K562 (cell line): ENCODE measurements at regions not wholly inside any gene's neighbourhood (a gene's known extent, or its start where the extent isn't known, plus 50 kb on each side); places are given as distances from the start of the nearest gene placed in this dataset.

ENCODE experiments used
- ATAC-seq: fragments of 200-7000 bp; cut with Tn5 transposase; 3 replicates; pipeline ENCODE4 v1.9.1; 2020; ENCODE audit warnings: moderate library complexity
- BruUV-seq: library from RNA; stranded (reverse); fragments of 400-500 nt; replicated peaks from 2 replicates; lab custom pipeline; 2021; lab: Mats Ljungman, UMichigan
- CTCF ChIA-PET: fragments of 300-600 bp; formaldehyde crosslinking; extraction: SDS; loops from one replicate; lab custom pipeline; 2021; ENCODE audit warnings: low intra/inter-chr PET ratio; lab: Yijun Ruan, JAX
- POLR2A ChIA-PET: fragments of 300-600, 350-650 bp; sonication (Branson Sonifier 250); formaldehyde crosslinking; extraction: SDS; loops from one replicate; lab custom pipeline; 2021; ENCODE audit warnings: antibody characterized with exemption, inconsistent platforms; lab: Yijun Ruan, JAX
- DNase-seq, 4 experiments: peaks; one replicate each; pipeline versions ENCODE4 v3.0.0 to v3.0.0-alpha.2; 2011 to 2018; ENCODE audit warnings: low spot score in 3 of 4, mixed read lengths in 3 of 4; ENCODE audit errors: extremely low read depth in 1 of 4
- FAIRE-seq: peaks from 2 replicates; lab custom pipeline; 2011; peaks lifted over from hg19 to GRCh38; lab: Jason Lieb, UNC
- H2AFZ ChIP-seq: 2 replicates; pipeline ENCODE4 v1.6.0; 2011; ENCODE audit warnings: low read depth, low read length, control low read depth, inconsistent platforms
- H3K27ac ChIP-seq: fragments of 200-600 bp; 3 replicates; pipeline ENCODE4 v1.8.0; 2011; ENCODE audit warnings: low read depth, mild to moderate bottlenecking, control low read depth, inconsistent platforms, low read length, moderate library complexity, mixed read lengths; ENCODE audit errors: extremely low read depth
- H3K27me3 ChIP-seq, 2 experiments: fragments of 300-600 bp in 1 of 2; 2 replicates in 1 of 2; 3 replicates in 1 of 2; pipeline versions ENCODE4 v1.6.0 to v1.8.0; 2011; ENCODE audit warnings: inconsistent platforms in 2 of 2, low read length in 2 of 2, mild to moderate bottlenecking in 1 of 2, mixed read lengths in 1 of 2, moderate library complexity in 1 of 2; ENCODE audit not compliant: control insufficient read depth in 2 of 2, insufficient read depth in 2 of 2
- H3K36me3 ChIP-seq: fragments of 300-600 bp; 3 replicates; pipeline ENCODE4 v1.8.0; 2011; ENCODE audit warnings: mild to moderate bottlenecking, low read length, inconsistent platforms; ENCODE audit not compliant: control insufficient read depth, insufficient read depth
- H3K4me1 ChIP-seq, 2 experiments: fragments of 200-600 bp in 1 of 2; replicated peaks in 1 of 2; 2 replicates in 1 of 2; 3 replicates in 1 of 2; pipeline versions ENCODE4 v1.5.1 to v1.8.0; 2011; ENCODE audit warnings: inconsistent platforms in 2 of 2, low read length in 2 of 2, mild to moderate bottlenecking in 1 of 2, mixed read lengths in 1 of 2, moderate library complexity in 1 of 2; ENCODE audit not compliant: control insufficient read depth in 2 of 2, insufficient read depth in 2 of 2
- H3K4me2 ChIP-seq: 2 replicates; pipeline ENCODE4 v1.6.1; 2011; ENCODE audit warnings: low read length, control low read depth, inconsistent platforms, mixed read lengths; ENCODE audit not compliant: insufficient read depth
- H3K4me3 ChIP-seq: fragments of 200-600 bp; sonication (generic), shearing (Covaris generic); 2 replicates; pipeline ENCODE4 v1.5.1; 2016; ENCODE audit warnings: control low read depth, inconsistent platforms
- H3K79me2 ChIP-seq: fragments of 200-600 bp; 3 replicates; pipeline ENCODE4 v1.8.0; 2011; ENCODE audit warnings: low read length, inconsistent platforms; ENCODE audit not compliant: control insufficient read depth, insufficient read depth
- H3K9ac ChIP-seq, 2 experiments: 2 replicates each; pipeline versions ENCODE4 v1.6.0 to v1.6.1; 2011; ENCODE audit warnings: low read depth in 2 of 2, low read length in 2 of 2, control low read depth in 1 of 2, inconsistent platforms in 1 of 2, mild to moderate bottlenecking in 1 of 2, mixed read lengths in 1 of 2; ENCODE audit not compliant: insufficient read depth in 1 of 2
- H3K9me1 ChIP-seq: one replicate; pipeline ENCODE4 v1.6.0; 2011; ENCODE audit warnings: inconsistent platforms, mild to moderate bottlenecking, low read length, moderate library complexity; ENCODE audit not compliant: control insufficient read depth, insufficient read depth
- H3K9me3 ChIP-seq: replicated peaks from 2 replicates; pipeline ENCODE4 v1.5.1; 2011; ENCODE audit warnings: low read depth, low read length, inconsistent platforms; ENCODE audit not compliant: control insufficient read depth, insufficient read depth
- H4K20me1 ChIP-seq: replicated peaks from 2 replicates; pipeline ENCODE4 v1.6.1; 2011; ENCODE audit warnings: low read length, inconsistent platforms, mixed read lengths; ENCODE audit not compliant: control insufficient read depth, insufficient read depth
- TSC22D4 ChIP-seq: fragments of 450-650 bp; IDR thresholded peaks from 2 replicates; pipeline ENCODE4 v1.6.1; 2016; ENCODE audit warnings: missing genetic modification characterization, missing biosample characterization, control low read depth
- WGBS: fragments of 100-300 bp; shearing (Covaris generic); methylation state at CpG from one replicate; pipeline ENCODE4 v1.1.6; 2016; ENCODE audit warnings: low coverage, mixed read lengths; ENCODE audit not compliant: insufficient coverage; ENCODE audit errors: missing lambda C conversion rate; 5-methylcytosine and 5-hydroxymethylcytosine counted together
- in situ Hi-C: fragments of 300-500 bp; cut with MboI; formaldehyde crosslinking; loops from 4 replicates; pipeline ENCODE4 v1.15.0; 2018; ENCODE audit warnings: inconsistent platforms, mixed read lengths
- intact Hi-C: fragments of 100-400 bp; cut with micrococcal nuclease; formaldehyde crosslinking; loops from 2 replicates; pipeline ENCODE4 v1.14.2; 2022
- TF ChIP-seq, protein P1 (sequence below): fragments of 450-650 bp; IDR thresholded peaks from 2 replicates; pipeline ENCODE4 v1.6.1; 2016; ENCODE audit warnings: mild to moderate bottlenecking, moderate library complexity

DNA sequence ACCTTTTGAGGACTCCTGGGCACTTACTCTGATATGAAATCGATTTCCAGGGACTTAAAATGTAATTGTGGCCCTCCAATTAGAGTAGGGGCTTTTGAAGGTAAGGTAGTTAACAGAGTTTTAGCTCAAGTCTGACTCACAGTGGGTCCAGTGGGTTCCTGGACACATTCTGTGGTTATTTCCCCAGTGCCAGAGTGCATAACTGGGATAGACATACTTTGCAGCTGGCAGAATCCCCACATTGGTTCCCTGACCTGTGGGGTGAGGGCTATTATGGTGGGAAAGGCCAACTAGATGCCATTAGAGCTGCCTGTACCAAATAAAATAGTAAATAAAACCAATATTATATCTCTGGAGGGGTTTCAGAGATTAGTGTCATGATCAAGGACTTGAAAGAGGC lies 243.8 kb upstream of the EPHA7 start:
- BruUV-seq: no TSS peak
- H3K9ac ChIP-seq: no peak overlapping the region
- H3K4me3 ChIP-seq: no peak overlapping the region
- H3K36me3 ChIP-seq: no peaks in the 10 kb centered on the region
- POLR2A ChIA-PET: no interaction called here
- H4K20me1 ChIP-seq: no peaks in the 10 kb centered on the region
- H3K27ac ChIP-seq: no peak overlapping the region
- ATAC-seq (no peak), DNase-seq (no peak), FAIRE-seq (no peak)
- H3K79me2 ChIP-seq: no peaks in the 10 kb centered on the region
- 0% methylated on average over 1 of the region's 1 CpG for WGBS
- no peak overlapping the region for H3K4me2 ChIP-seq
- H2AFZ ChIP-seq: no peak overlapping the region
- CTCF ChIA-PET: no interaction called here
- intact Hi-C loops (no loop called here), in situ Hi-C loops (no loop called here)
- TF ChIP-seq, protein P1, sequence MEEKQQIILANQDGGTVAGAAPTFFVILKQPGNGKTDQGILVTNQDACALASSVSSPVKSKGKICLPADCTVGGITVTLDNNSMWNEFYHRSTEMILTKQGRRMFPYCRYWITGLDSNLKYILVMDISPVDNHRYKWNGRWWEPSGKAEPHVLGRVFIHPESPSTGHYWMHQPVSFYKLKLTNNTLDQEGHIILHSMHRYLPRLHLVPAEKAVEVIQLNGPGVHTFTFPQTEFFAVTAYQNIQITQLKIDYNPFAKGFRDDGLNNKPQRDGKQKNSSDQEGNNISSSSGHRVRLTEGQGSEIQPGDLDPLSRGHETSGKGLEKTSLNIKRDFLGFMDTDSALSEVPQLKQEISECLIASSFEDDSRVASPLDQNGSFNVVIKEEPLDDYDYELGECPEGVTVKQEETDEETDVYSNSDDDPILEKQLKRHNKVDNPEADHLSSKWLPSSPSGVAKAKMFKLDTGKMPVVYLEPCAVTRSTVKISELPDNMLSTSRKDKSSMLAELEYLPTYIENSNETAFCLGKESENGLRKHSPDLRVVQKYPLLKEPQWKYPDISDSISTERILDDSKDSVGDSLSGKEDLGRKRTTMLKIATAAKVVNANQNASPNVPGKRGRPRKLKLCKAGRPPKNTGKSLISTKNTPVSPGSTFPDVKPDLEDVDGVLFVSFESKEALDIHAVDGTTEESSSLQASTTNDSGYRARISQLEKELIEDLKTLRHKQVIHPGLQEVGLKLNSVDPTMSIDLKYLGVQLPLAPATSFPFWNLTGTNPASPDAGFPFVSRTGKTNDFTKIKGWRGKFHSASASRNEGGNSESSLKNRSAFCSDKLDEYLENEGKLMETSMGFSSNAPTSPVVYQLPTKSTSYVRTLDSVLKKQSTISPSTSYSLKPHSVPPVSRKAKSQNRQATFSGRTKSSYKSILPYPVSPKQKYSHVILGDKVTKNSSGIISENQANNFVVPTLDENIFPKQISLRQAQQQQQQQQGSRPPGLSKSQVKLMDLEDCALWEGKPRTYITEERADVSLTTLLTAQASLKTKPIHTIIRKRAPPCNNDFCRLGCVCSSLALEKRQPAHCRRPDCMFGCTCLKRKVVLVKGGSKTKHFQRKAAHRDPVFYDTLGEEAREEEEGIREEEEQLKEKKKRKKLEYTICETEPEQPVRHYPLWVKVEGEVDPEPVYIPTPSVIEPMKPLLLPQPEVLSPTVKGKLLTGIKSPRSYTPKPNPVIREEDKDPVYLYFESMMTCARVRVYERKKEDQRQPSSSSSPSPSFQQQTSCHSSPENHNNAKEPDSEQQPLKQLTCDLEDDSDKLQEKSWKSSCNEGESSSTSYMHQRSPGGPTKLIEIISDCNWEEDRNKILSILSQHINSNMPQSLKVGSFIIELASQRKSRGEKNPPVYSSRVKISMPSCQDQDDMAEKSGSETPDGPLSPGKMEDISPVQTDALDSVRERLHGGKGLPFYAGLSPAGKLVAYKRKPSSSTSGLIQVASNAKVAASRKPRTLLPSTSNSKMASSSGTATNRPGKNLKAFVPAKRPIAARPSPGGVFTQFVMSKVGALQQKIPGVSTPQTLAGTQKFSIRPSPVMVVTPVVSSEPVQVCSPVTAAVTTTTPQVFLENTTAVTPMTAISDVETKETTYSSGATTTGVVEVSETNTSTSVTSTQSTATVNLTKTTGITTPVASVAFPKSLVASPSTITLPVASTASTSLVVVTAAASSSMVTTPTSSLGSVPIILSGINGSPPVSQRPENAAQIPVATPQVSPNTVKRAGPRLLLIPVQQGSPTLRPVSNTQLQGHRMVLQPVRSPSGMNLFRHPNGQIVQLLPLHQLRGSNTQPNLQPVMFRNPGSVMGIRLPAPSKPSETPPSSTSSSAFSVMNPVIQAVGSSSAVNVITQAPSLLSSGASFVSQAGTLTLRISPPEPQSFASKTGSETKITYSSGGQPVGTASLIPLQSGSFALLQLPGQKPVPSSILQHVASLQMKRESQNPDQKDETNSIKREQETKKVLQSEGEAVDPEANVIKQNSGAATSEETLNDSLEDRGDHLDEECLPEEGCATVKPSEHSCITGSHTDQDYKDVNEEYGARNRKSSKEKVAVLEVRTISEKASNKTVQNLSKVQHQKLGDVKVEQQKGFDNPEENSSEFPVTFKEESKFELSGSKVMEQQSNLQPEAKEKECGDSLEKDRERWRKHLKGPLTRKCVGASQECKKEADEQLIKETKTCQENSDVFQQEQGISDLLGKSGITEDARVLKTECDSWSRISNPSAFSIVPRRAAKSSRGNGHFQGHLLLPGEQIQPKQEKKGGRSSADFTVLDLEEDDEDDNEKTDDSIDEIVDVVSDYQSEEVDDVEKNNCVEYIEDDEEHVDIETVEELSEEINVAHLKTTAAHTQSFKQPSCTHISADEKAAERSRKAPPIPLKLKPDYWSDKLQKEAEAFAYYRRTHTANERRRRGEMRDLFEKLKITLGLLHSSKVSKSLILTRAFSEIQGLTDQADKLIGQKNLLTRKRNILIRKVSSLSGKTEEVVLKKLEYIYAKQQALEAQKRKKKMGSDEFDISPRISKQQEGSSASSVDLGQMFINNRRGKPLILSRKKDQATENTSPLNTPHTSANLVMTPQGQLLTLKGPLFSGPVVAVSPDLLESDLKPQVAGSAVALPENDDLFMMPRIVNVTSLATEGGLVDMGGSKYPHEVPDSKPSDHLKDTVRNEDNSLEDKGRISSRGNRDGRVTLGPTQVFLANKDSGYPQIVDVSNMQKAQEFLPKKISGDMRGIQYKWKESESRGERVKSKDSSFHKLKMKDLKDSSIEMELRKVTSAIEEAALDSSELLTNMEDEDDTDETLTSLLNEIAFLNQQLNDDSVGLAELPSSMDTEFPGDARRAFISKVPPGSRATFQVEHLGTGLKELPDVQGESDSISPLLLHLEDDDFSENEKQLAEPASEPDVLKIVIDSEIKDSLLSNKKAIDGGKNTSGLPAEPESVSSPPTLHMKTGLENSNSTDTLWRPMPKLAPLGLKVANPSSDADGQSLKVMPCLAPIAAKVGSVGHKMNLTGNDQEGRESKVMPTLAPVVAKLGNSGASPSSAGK: no peak
- no peak for TF ChIP-seq TSC22D4 (tag)
- H3K4me1 ChIP-seq: no peaks in the 10 kb centered on the region
- H3K27me3 ChIP-seq: no peaks in the 10 kb centered on the region
- H3K9me1 ChIP-seq: no peaks in the 10 kb centered on the region
- no peaks in the 10 kb centered on the region; the same call in 1 of the 2 replicates for H3K9me3 ChIP-seq
